ENCODE measurements at regions not wholly inside any gene's neighbourhood (a gene's known extent, or its start where the extent isn't known, plus 50 kb on each side); places are given as distances from the start of the nearest gene placed in this dataset.

GRCh38 chr7:68918621-68919020, 679.7 kb upstream of the AUTS2 start:
- no TSS peak for BruUV-seq (replicated peaks)
- H3K27ac ChIP-seq (ENCODE audit: low read depth, low read length, poor library complexity, severe bottlenecking): no peak overlapping the region
- ChIA-PET CTCF (no interaction called here), POLR2A (ENCODE audit: low non-redundant PET) (no interaction called here)
- intact Hi-C loops (cut with micrococcal nuclease; ENCODE audit: unreplicated experiment): no loop called here
- DNase-seq (ENCODE audit: low spot score): no peak
- no peak overlapping the region for H3K4me3 ChIP-seq (ENCODE audit: low read depth, low read length, poor library complexity, severe bottlenecking)
- H3K4me1 ChIP-seq (ENCODE audit: insufficient read depth, low read length, poor library complexity, severe bottlenecking): no peaks in the 10 kb centered on the region
- peaks cover 9% of the 10 kb centered on the region for H3K9me3 ChIP-seq (ENCODE audit: low read depth, low read length, poor library complexity, severe bottlenecking)
- H3K36me3 ChIP-seq (ENCODE audit: insufficient read depth, low read length, poor library complexity, severe bottlenecking): no peaks in the 10 kb centered on the region
- TF ChIP-seq EZH2 (IDR thresholded peaks at IDR 0.05; ENCODE audit: borderline replicate concordance, low read depth, low read length, poor library complexity, severe bottlenecking) (no peak), CTCF (conservative IDR thresholded peaks at IDR 0.05; ENCODE audit: low read depth, low read length) (no peak)
- no peaks in the 10 kb centered on the region for H3K27me3 ChIP-seq (replicated peaks; ENCODE audit: insufficient read depth, low read depth, low read length, poor library complexity)

GRCh38 chr7:68922850-68923249, 675.4 kb upstream of the AUTS2 start:
- CTCF ChIA-PET: no interaction called here

GRCh38 chr7:68925241-68925640, 673.0 kb upstream of the AUTS2 start:
- ChIA-PET POLR2A (ENCODE audit: low non-redundant PET) (no interaction called here), CTCF (no interaction called here)
- Histone ChIP-seq H3K27ac (ENCODE audit: low read depth, low read length, poor library complexity, severe bottlenecking) (no peak overlapping the region), H3K4me1 (ENCODE audit: insufficient read depth, low read length, poor library complexity, severe bottlenecking) (no peaks in the 10 kb centered on the region), H3K9me3 (ENCODE audit: low read depth, low read length, poor library complexity, severe bottlenecking) (no peaks in the 10 kb centered on the region), H3K4me3 (ENCODE audit: low read depth, low read length, poor library complexity, severe bottlenecking) (no peak overlapping the region), H3K27me3 (replicated peaks; ENCODE audit: insufficient read depth, low read depth, low read length, poor library complexity) (no peaks in the 10 kb centered on the region), H3K36me3 (ENCODE audit: insufficient read depth, low read length, poor library complexity, severe bottlenecking) (no peaks in the 10 kb centered on the region)
- no peak for TF ChIP-seq EZH2 (IDR thresholded peaks at IDR 0.05; ENCODE audit: borderline replicate concordance, low read depth, low read length, poor library complexity, severe bottlenecking)
- TF ChIP-seq CTCF (conservative IDR thresholded peaks at IDR 0.05; ENCODE audit: low read depth, low read length): no peak
- DNase-seq (ENCODE audit: low spot score): no peak
- no TSS peak for BruUV-seq (replicated peaks)
- intact Hi-C loops (cut with micrococcal nuclease; ENCODE audit: unreplicated experiment): no loop called here

More at GRCh38 chr7:68922850-68923249, 675.4 kb upstream of the AUTS2 start:
- Histone ChIP-seq H3K36me3 (ENCODE audit: insufficient read depth, low read length, poor library complexity, severe bottlenecking) (no peaks in the 10 kb centered on the region), H3K9me3 (ENCODE audit: low read depth, low read length, poor library complexity, severe bottlenecking) (peaks cover 1% of the 10 kb centered on the region), H3K27me3 (replicated peaks; ENCODE audit: insufficient read depth, low read depth, low read length, poor library complexity) (no peaks in the 10 kb centered on the region), H3K4me1 (ENCODE audit: insufficient read depth, low read length, poor library complexity, severe bottlenecking) (no peaks in the 10 kb centered on the region), H3K4me3 (ENCODE audit: low read depth, low read length, poor library complexity, severe bottlenecking) (no peak overlapping the region), H3K27ac (ENCODE audit: low read depth, low read length, poor library complexity, severe bottlenecking) (no peak overlapping the region)
- POLR2A ChIA-PET (ENCODE audit: low non-redundant PET): no interaction called here
- TF ChIP-seq EZH2 (IDR thresholded peaks at IDR 0.05; ENCODE audit: borderline replicate concordance, low read depth, low read length, poor library complexity, severe bottlenecking): no peak
- no peak for TF ChIP-seq CTCF (conservative IDR thresholded peaks at IDR 0.05; ENCODE audit: low read depth, low read length)
- intact Hi-C loops (cut with micrococcal nuclease; ENCODE audit: unreplicated experiment): no loop called here
- no peak for DNase-seq (ENCODE audit: low spot score)
- BruUV-seq (replicated peaks): no TSS peak

Data from A673 (cell line).